ENCODE measurements at regions not wholly inside any gene's neighbourhood (a gene's known extent, or its start where the extent isn't known, plus 50 kb on each side); places are given as distances from the start of the nearest gene placed in this dataset.

DNA sequence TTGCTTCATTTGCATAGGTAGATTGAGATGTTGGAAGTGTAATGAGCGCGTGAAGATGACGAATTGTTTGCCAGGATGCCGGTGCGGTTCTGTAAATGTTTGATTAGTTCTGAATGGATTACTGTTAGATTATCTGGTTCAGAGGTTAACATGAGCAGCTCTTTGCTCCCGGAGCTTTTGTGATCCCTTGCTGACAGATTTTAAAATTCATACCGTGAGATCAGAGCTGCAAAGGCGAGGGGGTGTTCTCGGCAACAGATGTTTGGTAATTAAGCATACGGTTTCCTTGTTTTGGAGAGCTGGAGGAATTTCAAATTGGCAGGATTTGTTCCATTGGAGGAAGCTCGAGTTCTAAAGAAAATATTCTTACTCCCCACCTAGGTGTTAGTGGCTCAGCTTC is 237.8 kb upstream of the GPR26 start:
- no peak overlapping the region for H3K27ac Mint-ChIP-seq
- H3K36me3 ChIP-seq (replicated peaks in 1 of 2; ENCODE audit: control insufficient read depth in 1 of 2, insufficient read depth in 2 of 2, low read length in 2 of 2) = no peaks in the 10 kb centered on the region
- 92% methylated on average over 6 of the region's 11 CpGs for WGBS (ENCODE audit: insufficient coverage)

DNA sequence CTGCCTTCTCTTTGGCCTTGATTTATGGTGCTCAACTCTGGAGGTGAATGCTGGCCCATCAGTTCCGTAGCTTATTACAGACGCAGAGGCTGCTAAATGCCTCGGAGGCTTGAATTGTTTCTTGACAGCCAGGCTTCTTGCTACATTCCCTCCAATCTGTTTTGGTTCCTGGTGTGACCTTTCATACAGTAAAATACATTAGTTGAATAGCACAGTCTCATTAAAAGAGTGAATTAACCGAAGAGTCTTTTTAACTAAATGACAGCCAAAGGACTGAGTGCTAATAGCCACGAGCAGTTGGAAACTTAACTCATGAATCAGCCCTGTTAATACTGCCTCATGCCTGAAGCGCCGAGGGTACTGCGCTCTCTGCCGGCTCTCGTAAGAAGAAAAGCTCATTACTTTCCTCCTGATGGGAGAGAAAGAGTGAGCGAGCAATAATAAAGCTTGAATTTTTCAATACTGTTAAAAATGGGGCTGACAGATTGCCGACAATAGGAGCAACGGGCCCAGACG is 236.4 kb upstream of the GPR26 start:
- Histone ChIP-seq H3K79me2 (ENCODE audit: insufficient read depth, low read length) (no peaks in the 10 kb centered on the region), H3K4me1 (ENCODE audit: control insufficient read depth in 1 of 2, insufficient read depth in 2 of 2, low read length in 2 of 2) (peaks cover 8 to 19% of the 10 kb centered on the region in 2 donors), H4K20me1 (ENCODE audit: insufficient read depth, low read length) (no peaks in the 10 kb centered on the region), H3K36me3 (replicated peaks in 1 of 2; ENCODE audit: control insufficient read depth in 1 of 2, insufficient read depth in 2 of 2, low read length in 2 of 2) (no peaks in the 10 kb centered on the region), H3K4me3 (replicated peaks in 1 of 3; ENCODE audit: low read depth in 2 of 3, low read length in 3 of 3) (no peak overlapping the region), H3K9ac (ENCODE audit: insufficient read depth, low read length, poor library complexity, severe bottlenecking) (no peak overlapping the region), H3K27me3 (ENCODE audit: control insufficient read depth in 2 of 2, insufficient read depth in 2 of 2, low read length in 2 of 2) (peaks cover 3 to 4% of the 10 kb centered on the region in 2 donors), H3K4me2 (replicated peaks; ENCODE audit: extremely low read depth, low read length, poor library complexity, severe bottlenecking) (no peak overlapping the region), H3K27ac (ENCODE audit: low read depth in 1 of 2, low read length in 2 of 2) (no peak overlapping the region), H2AFZ (ENCODE audit: insufficient read depth, low read depth, low read length, poor library complexity, severe bottlenecking) (no peak overlapping the region), H3K9me3 (replicated peaks in 1 of 2; ENCODE audit: control insufficient read depth in 1 of 2, insufficient read depth in 1 of 2, low read length in 2 of 2) (no peaks in the 10 kb centered on the region)
- no peak for DNase-seq
- 80% methylated on average over 1 of the region's 14 CpGs for WGBS (ENCODE audit: insufficient coverage)
- Mint-ChIP-seq H3K4me3 (no peak overlapping the region), H3K9me3 (peaks cover 0 to 14% (median 5%) of the 10 kb centered on the region in 7 donors), H3K27me3 (ENCODE audit: low read depth in 3 of 3) (peaks cover 2 to 31% (median 11%) of the 10 kb centered on the region in 3 donors), H3K4me1 (peaks cover 16% of the 10 kb centered on the region), H3K27ac (no peak overlapping the region), H3K36me3 (no peaks in the 10 kb centered on the region)
- TF ChIP-seq, protein P1, sequence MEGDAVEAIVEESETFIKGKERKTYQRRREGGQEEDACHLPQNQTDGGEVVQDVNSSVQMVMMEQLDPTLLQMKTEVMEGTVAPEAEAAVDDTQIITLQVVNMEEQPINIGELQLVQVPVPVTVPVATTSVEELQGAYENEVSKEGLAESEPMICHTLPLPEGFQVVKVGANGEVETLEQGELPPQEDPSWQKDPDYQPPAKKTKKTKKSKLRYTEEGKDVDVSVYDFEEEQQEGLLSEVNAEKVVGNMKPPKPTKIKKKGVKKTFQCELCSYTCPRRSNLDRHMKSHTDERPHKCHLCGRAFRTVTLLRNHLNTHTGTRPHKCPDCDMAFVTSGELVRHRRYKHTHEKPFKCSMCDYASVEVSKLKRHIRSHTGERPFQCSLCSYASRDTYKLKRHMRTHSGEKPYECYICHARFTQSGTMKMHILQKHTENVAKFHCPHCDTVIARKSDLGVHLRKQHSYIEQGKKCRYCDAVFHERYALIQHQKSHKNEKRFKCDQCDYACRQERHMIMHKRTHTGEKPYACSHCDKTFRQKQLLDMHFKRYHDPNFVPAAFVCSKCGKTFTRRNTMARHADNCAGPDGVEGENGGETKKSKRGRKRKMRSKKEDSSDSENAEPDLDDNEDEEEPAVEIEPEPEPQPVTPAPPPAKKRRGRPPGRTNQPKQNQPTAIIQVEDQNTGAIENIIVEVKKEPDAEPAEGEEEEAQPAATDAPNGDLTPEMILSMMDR (IDR thresholded peaks at IDR 0.05) = no peak
- intact Hi-C loops (cut with micrococcal nuclease) = no loop called here

More for the DNA sequence above, 237.8 kb upstream of the GPR26 start:
- peaks cover 3 to 4% of the 10 kb centered on the region in 2 donors for H3K27me3 ChIP-seq (ENCODE audit: control insufficient read depth in 2 of 2, insufficient read depth in 2 of 2, low read length in 2 of 2)
- TF ChIP-seq, protein P1 (IDR thresholded peaks at IDR 0.05) = no peak
- peaks cover 8 to 19% of the 10 kb centered on the region in 2 donors for H3K4me1 ChIP-seq (ENCODE audit: control insufficient read depth in 1 of 2, insufficient read depth in 2 of 2, low read length in 2 of 2)
- no peaks in the 10 kb centered on the region for H3K9me3 ChIP-seq (replicated peaks in 1 of 2; ENCODE audit: control insufficient read depth in 1 of 2, insufficient read depth in 1 of 2, low read length in 2 of 2)
- no peak overlapping the region for H2AFZ ChIP-seq (ENCODE audit: insufficient read depth, low read depth, low read length, poor library complexity, severe bottlenecking)
- H3K9me3 Mint-ChIP-seq = peaks cover 0 to 14% (median 5%) of the 10 kb centered on the region in 7 donors
- no peak overlapping the region for H3K27ac ChIP-seq (ENCODE audit: low read depth in 1 of 2, low read length in 2 of 2)
- peaks cover 16% of the 10 kb centered on the region for H3K4me1 Mint-ChIP-seq
- no peak overlapping the region for H3K9ac ChIP-seq (ENCODE audit: insufficient read depth, low read length, poor library complexity, severe bottlenecking)
- H3K4me3 Mint-ChIP-seq = no peak overlapping the region
- H3K36me3 Mint-ChIP-seq = peaks cover 0 to 2% of the 10 kb centered on the region in 2 donors
- no peak for DNase-seq
- H4K20me1 ChIP-seq (ENCODE audit: insufficient read depth, low read length) = no peaks in the 10 kb centered on the region
- H3K27me3 Mint-ChIP-seq (ENCODE audit: low read depth in 3 of 3) = peaks cover 2 to 30% (median 10%) of the 10 kb centered on the region in 3 donors
- H3K79me2 ChIP-seq (ENCODE audit: insufficient read depth, low read length) = no peaks in the 10 kb centered on the region
- H3K4me2 ChIP-seq (replicated peaks; ENCODE audit: extremely low read depth, low read length, poor library complexity, severe bottlenecking) = no peak overlapping the region
- no peak overlapping the region for H3K4me3 ChIP-seq (replicated peaks in 1 of 3; ENCODE audit: low read depth in 2 of 3, low read length in 3 of 3)
- intact Hi-C loops (cut with micrococcal nuclease) = no loop called here
